H9 (cell line): ENCODE measurements at regions not wholly inside any gene's neighbourhood (a gene's known extent, or its start where the extent isn't known, plus 50 kb on each side); places are given as distances from the start of the nearest gene placed in this dataset.

Experiments
- DNase-seq: peaks from one replicate; pipeline ENCODE4 v3.0.0-alpha.2; 2017
- H2AFZ ChIP-seq: one replicate; pipeline ENCODE4 v1.6.1; 2013; ENCODE audit warnings: mild to moderate bottlenecking, low read length, control low read depth, moderate library complexity
- H2AK5ac ChIP-seq: 2 replicates; pipeline ENCODE4 v1.6.1; 2013; ENCODE audit warnings: low read length, control low read depth, mixed read lengths; ENCODE audit not compliant: insufficient read length
- H2BK120ac ChIP-seq: one replicate; pipeline ENCODE4 v1.6.1; 2013; ENCODE audit warnings: low read depth, mild to moderate bottlenecking, low read length, control low read depth, inconsistent platforms; ENCODE audit not compliant: poor library complexity, severe bottlenecking
- H2BK12ac ChIP-seq: 2 replicates; pipeline ENCODE4 v1.6.1; 2013; ENCODE audit warnings: low read length, control low read depth, mixed read lengths, low read depth; ENCODE audit not compliant: insufficient read length
- H2BK15ac ChIP-seq: 2 replicates; pipeline ENCODE4 v1.6.1; 2013; ENCODE audit warnings: low read depth, low read length, control low read depth
- H2BK20ac ChIP-seq: one replicate; pipeline ENCODE4 v1.6.1; 2013; ENCODE audit warnings: low read depth, mild to moderate bottlenecking, low read length, control low read depth, inconsistent platforms; ENCODE audit not compliant: poor library complexity, severe bottlenecking
- H2BK5ac ChIP-seq: 2 replicates; pipeline ENCODE4 v1.6.1; 2013; ENCODE audit warnings: low read length, control low read depth, mixed read lengths; ENCODE audit not compliant: insufficient read length
- H3K14ac ChIP-seq: 2 replicates; pipeline ENCODE4 v1.6.1; 2013; ENCODE audit warnings: low read length, control low read depth; ENCODE audit not compliant: insufficient read depth
- H3K18ac ChIP-seq: 2 replicates; pipeline ENCODE4 v1.6.1; 2013; ENCODE audit warnings: low read depth, mild to moderate bottlenecking, mixed read lengths, low read length, control low read depth; ENCODE audit not compliant: insufficient read length
- H3K23ac ChIP-seq: 2 replicates; pipeline ENCODE4 v1.6.1; 2013; ENCODE audit warnings: low read length, control low read depth, mixed read lengths, low read depth; ENCODE audit not compliant: insufficient read length
- H3K23me2 ChIP-seq: 2 replicates; pipeline ENCODE4 v1.6.1; 2013; ENCODE audit warnings: low read depth, mild to moderate bottlenecking, mixed read lengths, low read length, control low read depth; ENCODE audit not compliant: insufficient read length, poor library complexity, severe bottlenecking
- H3K27ac ChIP-seq: 2 replicates; pipeline ENCODE4 v1.5.1; 2013; ENCODE audit warnings: low read length, control low read depth, mixed read lengths, low read depth; ENCODE audit not compliant: insufficient read length
- H3K27me3 ChIP-seq: 2 replicates; pipeline ENCODE4 v1.6.1; 2013; ENCODE audit warnings: low read length, control low read depth, inconsistent platforms; ENCODE audit not compliant: insufficient read depth
- H3K4ac ChIP-seq: 2 replicates; pipeline ENCODE4 v1.6.1; 2013; ENCODE audit warnings: low read depth, mild to moderate bottlenecking, control low read depth, inconsistent platforms, low read length, moderate library complexity
- H3K4me1 ChIP-seq: 2 replicates; pipeline ENCODE4 v1.6.1; 2013; ENCODE audit warnings: low read length, control low read depth, inconsistent platforms; ENCODE audit not compliant: insufficient read depth
- H3K4me2 ChIP-seq: 2 replicates; pipeline ENCODE4 v1.6.1; 2013; ENCODE audit warnings: low read length, control low read depth, mixed read lengths; ENCODE audit not compliant: insufficient read length, insufficient read depth
- H3K56ac ChIP-seq: 2 replicates; pipeline ENCODE4 v1.6.1; 2013; ENCODE audit warnings: low read depth, mild to moderate bottlenecking, mixed read lengths, low read length, control low read depth; ENCODE audit not compliant: insufficient read length
- H3K79me1 ChIP-seq: 2 replicates; pipeline ENCODE4 v1.6.1; 2013; ENCODE audit warnings: low read depth, mild to moderate bottlenecking, moderate library complexity, low read length, control low read depth, inconsistent platforms; ENCODE audit not compliant: insufficient read depth, poor library complexity, severe bottlenecking
- H3K79me2 ChIP-seq: 2 replicates; pipeline ENCODE4 v1.6.1; 2013; ENCODE audit warnings: low read length, control low read depth, inconsistent platforms; ENCODE audit not compliant: insufficient read depth
- H3K9ac ChIP-seq: 2 replicates; pipeline ENCODE4 v1.6.1; 2013; ENCODE audit warnings: low read length, control low read depth, mixed read lengths; ENCODE audit not compliant: insufficient read length; ENCODE audit errors: extremely low read depth
- H3K9me3 ChIP-seq: one replicate; pipeline ENCODE4 v1.6.1; 2013; ENCODE audit warnings: low read depth, low read length, inconsistent platforms; ENCODE audit not compliant: control insufficient read depth
- H3T11ph ChIP-seq: one replicate; pipeline ENCODE4 v1.6.1; 2013; ENCODE audit warnings: mild to moderate bottlenecking, low read length, control low read depth, inconsistent platforms
- H4K20me1 ChIP-seq: one replicate; pipeline ENCODE4 v1.6.1; 2013; ENCODE audit not compliant: control insufficient read depth, insufficient read length, insufficient read depth
- H4K5ac ChIP-seq: 2 replicates; pipeline ENCODE4 v1.6.1; 2013; ENCODE audit warnings: low read depth, mild to moderate bottlenecking, mixed read lengths, low read length, control low read depth; ENCODE audit not compliant: insufficient read length
- H4K8ac ChIP-seq: replicated peaks from 2 replicates; pipeline ENCODE4 v1.6.1; 2013; ENCODE audit warnings: low read length, control low read depth, mixed read lengths, low read depth; ENCODE audit not compliant: insufficient read length
- H4K91ac ChIP-seq: 2 replicates; pipeline ENCODE4 v1.6.1; 2013; ENCODE audit warnings: low read depth, mild to moderate bottlenecking, moderate library complexity, mixed read lengths, low read length, control low read depth; ENCODE audit not compliant: insufficient read length
- H3K27ac Mint-ChIP-seq, 3 experiments: 2 replicates in 2 of 3; 3 replicates in 1 of 3; pipeline ENCODE4 v1.8.0; 2020 to 2021; ENCODE audit warnings: mixed read lengths in 3 of 3, mild to moderate bottlenecking in 1 of 3, moderate library complexity in 1 of 3
- H3K27me3 Mint-ChIP-seq: 2 replicates; pipeline ENCODE4 v1.8.0; 2021; ENCODE audit warnings: low read depth, mild to moderate bottlenecking, moderate library complexity, mixed read lengths
- H3K36me3 Mint-ChIP-seq, 3 experiments: 2 replicates in 2 of 3; 3 replicates in 1 of 3; pipeline ENCODE4 v1.8.0; 2020 to 2021; ENCODE audit warnings: low read depth in 3 of 3, mixed read lengths in 3 of 3; ENCODE audit not compliant: insufficient read depth in 1 of 3
- H3K4me1 Mint-ChIP-seq, 2 experiments: 2 replicates each; pipeline ENCODE4 v1.8.0; 2020; ENCODE audit warnings: mixed read lengths in 2 of 2
- H3K4me3 Mint-ChIP-seq, 2 experiments: 2 replicates in 1 of 2; 3 replicates in 1 of 2; pipeline ENCODE4 v1.8.0; 2020 to 2021; ENCODE audit warnings: mild to moderate bottlenecking in 2 of 2, mixed read lengths in 2 of 2, moderate library complexity in 1 of 2
- H3K9me3 Mint-ChIP-seq, 2 experiments: 2 replicates in 1 of 2; 3 replicates in 1 of 2; pipeline ENCODE4 v1.8.0; 2020; ENCODE audit warnings: mild to moderate bottlenecking in 2 of 2, mixed read lengths in 2 of 2, moderate library complexity in 1 of 2
- CTCF ChIP-seq: fragments of 200-600 bp; sonication (generic); conservative IDR thresholded peaks from 3 replicates; pipeline ENCODE4 v1.8.0; 2021; ENCODE audit warnings: antibody characterized with exemption, mild to moderate bottlenecking
- WGBS: extraction: QIAGEN DNeasy Blood & Tissue Kit; methylation state at CpG from one replicate; pipeline ENCODE4 v1.1.7; 2013; ENCODE audit warnings: missing lambda C conversion rate, low lambda C conversion rate, mixed read lengths; ENCODE audit not compliant: insufficient read length; ENCODE audit errors: extremely low coverage; 5-methylcytosine and 5-hydroxymethylcytosine counted together

- H4K20me1 ChIP-seq: no peaks in the 10 kb centered on the region
- Mint-ChIP-seq H3K4me3 (no peak overlapping the region), H3K27me3 (no peaks in the 10 kb centered on the region; the same call in 1 of the 2 replicates), H3K36me3 (no peaks in the 10 kb centered on the region), H3K9me3 (no peaks in the 10 kb centered on the region), H3K4me1 (peaks cover 0 to 9% of the 10 kb centered on the region in 2 experiments; a peak in 3 of 4 replicates), H3K27ac (no peak overlapping the region)
- H3K9me3 ChIP-seq: no peaks in the 10 kb centered on the region
- no peaks in the 10 kb centered on the region for H3K79me2 ChIP-seq
- H3K9ac ChIP-seq: no peak overlapping the region
- no peak overlapping the region for H3K23ac ChIP-seq
- no peak overlapping the region for H2AFZ ChIP-seq
- no peaks in the 10 kb centered on the region for H3K27me3 ChIP-seq
- H2AK5ac ChIP-seq: no peak overlapping the region
- DNase-seq: no peak
- H3K18ac ChIP-seq: no peak overlapping the region
- no peak overlapping the region for H2BK20ac ChIP-seq
- H3K23me2 ChIP-seq: no peaks in the 10 kb centered on the region
- no peak overlapping the region for H3K4me2 ChIP-seq
- H3K27ac ChIP-seq: no peak overlapping the region
- no peaks in the 10 kb centered on the region for H3K79me1 ChIP-seq
- no peak for TF ChIP-seq CTCF
- H4K8ac ChIP-seq: no peak overlapping the region
- no peak overlapping the region for H2BK15ac ChIP-seq
- H2BK5ac ChIP-seq: no peak overlapping the region
- H4K91ac ChIP-seq: no peak overlapping the region
- H3K4me1 ChIP-seq: no peaks in the 10 kb centered on the region
- no peak overlapping the region for H2BK120ac ChIP-seq
- WGBS: no CpG with 5 or more reads among the region's 15 CpGs
- no peak overlapping the region for H3K4ac ChIP-seq
- H3K14ac ChIP-seq: no peak overlapping the region
- H3K56ac ChIP-seq: no peak overlapping the region
- no peak overlapping the region for H3T11ph ChIP-seq
- H2BK12ac ChIP-seq: no peak overlapping the region
- H4K5ac ChIP-seq: no peak overlapping the region
Observed at GRCh38 chr2:240367721-240368120, 67.7 kb upstream of the GPC1 start.
